GM12873 (cell line): ENCODE measurements at regions not wholly inside any gene's neighbourhood (a gene's known extent, or its start where the extent isn't known, plus 50 kb on each side); places are given as distances from the start of the nearest gene placed in this dataset.

ENCODE experiments used
- CTCF ChIP-seq: IDR thresholded peaks from 2 replicates; pipeline ENCODE4 v1.5.1; 2012; ENCODE audit warnings: low read depth, mild to moderate bottlenecking, moderate library complexity, low read length, control low read depth; ENCODE audit not compliant: insufficient read depth; ENCODE audit errors: missing control alignments

- no peak for TF ChIP-seq CTCF
These were observed 327.1 kb downstream of the PRDM2 start for GRCh38 chr1:14027099-14027498.

GRCh38 chr1:14031461-14031860 is 331.5 kb downstream of the PRDM2 start:
- no peak for TF ChIP-seq CTCF

GRCh38 chr1:14034506-14034905 is 334.5 kb downstream of the PRDM2 start:
- TF ChIP-seq CTCF, result no peak

GRCh38 chr1:14037101-14037847 is 337.3 kb downstream of the PRDM2 start:
- TF ChIP-seq CTCF, result no peak

GRCh38 chr1:14039582-14040430 is 339.8 kb downstream of the PRDM2 start:
- TF ChIP-seq CTCF, result no peak

GRCh38 chr1:14049965-14050364 is 350.0 kb downstream of the PRDM2 start:
- TF ChIP-seq CTCF, result no peak

GRCh38 chr1:14055442-14056223 is 355.6 kb downstream of the PRDM2 start:
- TF ChIP-seq CTCF, result no peak
